ENCODE measurements at regions not wholly inside any gene's neighbourhood (a gene's known extent, or its start where the extent isn't known, plus 50 kb on each side); places are given as distances from the start of the nearest gene placed in this dataset.

DNA sequence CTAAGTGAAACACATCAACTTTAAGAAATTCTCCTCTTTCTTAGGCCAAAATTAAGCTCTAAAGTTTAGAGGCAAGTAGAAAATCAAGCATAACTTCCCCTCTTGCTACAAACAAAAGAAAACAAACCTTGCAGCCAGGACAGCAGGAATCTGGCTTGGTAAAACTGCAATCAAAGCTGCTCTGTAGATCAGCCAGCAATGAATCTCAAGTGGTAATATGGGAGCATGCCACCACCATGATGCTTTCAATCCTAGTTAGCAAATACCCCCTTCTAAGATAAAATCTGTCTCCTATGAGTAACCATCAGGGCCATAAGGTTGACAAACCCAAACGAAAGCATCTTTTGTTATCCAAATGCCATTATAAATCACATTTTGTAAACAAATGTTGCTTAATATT is 208.3 kb upstream of the PLSCR5 start:
- TF ChIP-seq, protein P1, sequence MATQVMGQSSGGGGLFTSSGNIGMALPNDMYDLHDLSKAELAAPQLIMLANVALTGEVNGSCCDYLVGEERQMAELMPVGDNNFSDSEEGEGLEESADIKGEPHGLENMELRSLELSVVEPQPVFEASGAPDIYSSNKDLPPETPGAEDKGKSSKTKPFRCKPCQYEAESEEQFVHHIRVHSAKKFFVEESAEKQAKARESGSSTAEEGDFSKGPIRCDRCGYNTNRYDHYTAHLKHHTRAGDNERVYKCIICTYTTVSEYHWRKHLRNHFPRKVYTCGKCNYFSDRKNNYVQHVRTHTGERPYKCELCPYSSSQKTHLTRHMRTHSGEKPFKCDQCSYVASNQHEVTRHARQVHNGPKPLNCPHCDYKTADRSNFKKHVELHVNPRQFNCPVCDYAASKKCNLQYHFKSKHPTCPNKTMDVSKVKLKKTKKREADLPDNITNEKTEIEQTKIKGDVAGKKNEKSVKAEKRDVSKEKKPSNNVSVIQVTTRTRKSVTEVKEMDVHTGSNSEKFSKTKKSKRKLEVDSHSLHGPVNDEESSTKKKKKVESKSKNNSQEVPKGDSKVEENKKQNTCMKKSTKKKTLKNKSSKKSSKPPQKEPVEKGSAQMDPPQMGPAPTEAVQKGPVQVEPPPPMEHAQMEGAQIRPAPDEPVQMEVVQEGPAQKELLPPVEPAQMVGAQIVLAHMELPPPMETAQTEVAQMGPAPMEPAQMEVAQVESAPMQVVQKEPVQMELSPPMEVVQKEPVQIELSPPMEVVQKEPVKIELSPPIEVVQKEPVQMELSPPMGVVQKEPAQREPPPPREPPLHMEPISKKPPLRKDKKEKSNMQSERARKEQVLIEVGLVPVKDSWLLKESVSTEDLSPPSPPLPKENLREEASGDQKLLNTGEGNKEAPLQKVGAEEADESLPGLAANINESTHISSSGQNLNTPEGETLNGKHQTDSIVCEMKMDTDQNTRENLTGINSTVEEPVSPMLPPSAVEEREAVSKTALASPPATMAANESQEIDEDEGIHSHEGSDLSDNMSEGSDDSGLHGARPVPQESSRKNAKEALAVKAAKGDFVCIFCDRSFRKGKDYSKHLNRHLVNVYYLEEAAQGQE (IDR thresholded peaks at IDR 0.05; ENCODE audit: unreplicated experiment) = no peak
- TF ChIP-seq, protein P2, sequence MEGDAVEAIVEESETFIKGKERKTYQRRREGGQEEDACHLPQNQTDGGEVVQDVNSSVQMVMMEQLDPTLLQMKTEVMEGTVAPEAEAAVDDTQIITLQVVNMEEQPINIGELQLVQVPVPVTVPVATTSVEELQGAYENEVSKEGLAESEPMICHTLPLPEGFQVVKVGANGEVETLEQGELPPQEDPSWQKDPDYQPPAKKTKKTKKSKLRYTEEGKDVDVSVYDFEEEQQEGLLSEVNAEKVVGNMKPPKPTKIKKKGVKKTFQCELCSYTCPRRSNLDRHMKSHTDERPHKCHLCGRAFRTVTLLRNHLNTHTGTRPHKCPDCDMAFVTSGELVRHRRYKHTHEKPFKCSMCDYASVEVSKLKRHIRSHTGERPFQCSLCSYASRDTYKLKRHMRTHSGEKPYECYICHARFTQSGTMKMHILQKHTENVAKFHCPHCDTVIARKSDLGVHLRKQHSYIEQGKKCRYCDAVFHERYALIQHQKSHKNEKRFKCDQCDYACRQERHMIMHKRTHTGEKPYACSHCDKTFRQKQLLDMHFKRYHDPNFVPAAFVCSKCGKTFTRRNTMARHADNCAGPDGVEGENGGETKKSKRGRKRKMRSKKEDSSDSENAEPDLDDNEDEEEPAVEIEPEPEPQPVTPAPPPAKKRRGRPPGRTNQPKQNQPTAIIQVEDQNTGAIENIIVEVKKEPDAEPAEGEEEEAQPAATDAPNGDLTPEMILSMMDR (conservative IDR thresholded peaks at IDR 0.05; ENCODE audit: low read depth in 2 of 2) = no peak
- TF ChIP-seq ZNF114 (CRISPR knock-in tag; IDR thresholded peaks at IDR 0.05) (no peak), EZH2 (IDR thresholded peaks at IDR 0.05; ENCODE audit: low read depth, unreplicated experiment) (no peak), JUNB (IDR thresholded peaks at IDR 0.05; ENCODE audit: unreplicated experiment) (no peak), POLR2AphosphoS5 (IDR thresholded peaks at IDR 0.05; ENCODE audit: low read depth) (no peak), EZH2phosphoT487 (IDR thresholded peaks at IDR 0.05; ENCODE audit: unreplicated experiment) (no peak), CREB1 (CRISPR knock-in tag; IDR thresholded peaks at IDR 0.05; ENCODE audit: low read depth) (no peak), NANOG (IDR thresholded peaks at IDR 0.05; ENCODE audit: borderline replicate concordance) (no peak), ZNF331 (CRISPR knock-in tag; IDR thresholded peaks at IDR 0.05; ENCODE audit: low read depth) (no peak), STAT1 (IDR thresholded peaks at IDR 0.05; ENCODE audit: unreplicated experiment) (no peak)
- TF ChIP-seq, protein P3, sequence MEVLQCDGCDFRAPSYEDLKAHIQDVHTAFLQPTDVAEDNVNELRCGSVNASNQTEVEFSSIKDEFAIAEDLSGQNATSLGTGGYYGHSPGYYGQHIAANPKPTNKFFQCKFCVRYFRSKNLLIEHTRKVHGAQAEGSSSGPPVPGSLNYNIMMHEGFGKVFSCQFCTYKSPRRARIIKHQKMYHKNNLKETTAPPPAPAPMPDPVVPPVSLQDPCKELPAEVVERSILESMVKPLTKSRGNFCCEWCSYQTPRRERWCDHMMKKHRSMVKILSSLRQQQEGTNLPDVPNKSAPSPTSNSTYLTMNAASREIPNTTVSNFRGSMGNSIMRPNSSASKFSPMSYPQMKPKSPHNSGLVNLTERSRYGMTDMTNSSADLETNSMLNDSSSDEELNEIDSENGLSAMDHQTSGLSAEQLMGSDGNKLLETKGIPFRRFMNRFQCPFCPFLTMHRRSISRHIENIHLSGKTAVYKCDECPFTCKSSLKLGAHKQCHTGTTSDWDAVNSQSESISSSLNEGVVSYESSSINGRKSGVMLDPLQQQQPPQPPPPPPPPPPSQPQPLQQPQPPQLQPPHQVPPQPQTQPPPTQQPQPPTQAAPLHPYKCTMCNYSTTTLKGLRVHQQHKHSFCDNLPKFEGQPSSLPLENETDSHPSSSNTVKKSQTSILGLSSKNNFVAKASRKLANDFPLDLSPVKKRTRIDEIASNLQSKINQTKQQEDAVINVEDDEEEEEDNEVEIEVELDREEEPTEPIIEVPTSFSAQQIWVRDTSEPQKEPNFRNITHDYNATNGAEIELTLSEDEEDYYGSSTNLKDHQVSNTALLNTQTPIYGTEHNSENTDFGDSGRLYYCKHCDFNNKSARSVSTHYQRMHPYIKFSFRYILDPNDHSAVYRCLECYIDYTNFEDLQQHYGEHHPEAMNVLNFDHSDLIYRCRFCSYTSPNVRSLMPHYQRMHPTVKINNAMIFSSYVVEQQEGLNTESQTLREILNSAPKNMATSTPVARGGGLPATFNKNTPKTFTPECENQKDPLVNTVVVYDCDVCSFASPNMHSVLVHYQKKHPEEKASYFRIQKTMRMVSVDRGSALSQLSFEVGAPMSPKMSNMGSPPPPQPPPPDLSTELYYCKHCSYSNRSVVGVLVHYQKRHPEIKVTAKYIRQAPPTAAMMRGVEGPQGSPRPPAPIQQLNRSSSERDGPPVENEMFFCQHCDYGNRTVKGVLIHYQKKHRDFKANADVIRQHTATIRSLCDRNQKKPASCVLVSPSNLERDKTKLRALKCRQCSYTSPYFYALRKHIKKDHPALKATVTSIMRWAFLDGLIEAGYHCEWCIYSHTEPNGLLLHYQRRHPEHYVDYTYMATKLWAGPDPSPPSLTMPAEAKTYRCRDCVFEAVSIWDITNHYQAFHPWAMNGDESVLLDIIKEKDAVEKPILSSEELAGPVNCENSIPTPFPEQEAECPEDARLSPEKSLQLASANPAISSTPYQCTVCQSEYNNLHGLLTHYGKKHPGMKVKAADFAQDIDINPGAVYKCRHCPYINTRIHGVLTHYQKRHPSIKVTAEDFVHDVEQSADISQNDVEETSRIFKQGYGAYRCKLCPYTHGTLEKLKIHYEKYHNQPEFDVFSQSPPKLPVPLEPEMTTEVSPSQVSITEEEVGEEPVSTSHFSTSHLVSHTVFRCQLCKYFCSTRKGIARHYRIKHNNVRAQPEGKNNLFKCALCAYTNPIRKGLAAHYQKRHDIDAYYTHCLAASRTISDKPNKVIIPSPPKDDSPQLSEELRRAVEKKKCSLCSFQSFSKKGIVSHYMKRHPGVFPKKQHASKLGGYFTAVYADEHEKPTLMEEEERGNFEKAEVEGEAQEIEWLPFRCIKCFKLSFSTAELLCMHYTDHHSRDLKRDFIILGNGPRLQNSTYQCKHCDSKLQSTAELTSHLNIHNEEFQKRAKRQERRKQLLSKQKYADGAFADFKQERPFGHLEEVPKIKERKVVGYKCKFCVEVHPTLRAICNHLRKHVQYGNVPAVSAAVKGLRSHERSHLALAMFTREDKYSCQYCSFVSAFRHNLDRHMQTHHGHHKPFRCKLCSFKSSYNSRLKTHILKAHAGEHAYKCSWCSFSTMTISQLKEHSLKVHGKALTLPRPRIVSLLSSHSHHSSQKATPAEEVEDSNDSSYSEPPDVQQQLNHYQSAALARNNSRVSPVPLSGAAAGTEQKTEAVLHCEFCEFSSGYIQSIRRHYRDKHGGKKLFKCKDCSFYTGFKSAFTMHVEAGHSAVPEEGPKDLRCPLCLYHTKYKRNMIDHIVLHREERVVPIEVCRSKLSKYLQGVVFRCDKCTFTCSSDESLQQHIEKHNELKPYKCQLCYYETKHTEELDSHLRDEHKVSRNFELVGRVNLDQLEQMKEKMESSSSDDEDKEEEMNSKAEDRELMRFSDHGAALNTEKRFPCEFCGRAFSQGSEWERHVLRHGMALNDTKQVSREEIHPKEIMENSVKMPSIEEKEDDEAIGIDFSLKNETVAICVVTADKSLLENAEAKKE (CRISPR knock-in tag; IDR thresholded peaks at IDR 0.05) = no peak
- TF ChIP-seq, protein P4, sequence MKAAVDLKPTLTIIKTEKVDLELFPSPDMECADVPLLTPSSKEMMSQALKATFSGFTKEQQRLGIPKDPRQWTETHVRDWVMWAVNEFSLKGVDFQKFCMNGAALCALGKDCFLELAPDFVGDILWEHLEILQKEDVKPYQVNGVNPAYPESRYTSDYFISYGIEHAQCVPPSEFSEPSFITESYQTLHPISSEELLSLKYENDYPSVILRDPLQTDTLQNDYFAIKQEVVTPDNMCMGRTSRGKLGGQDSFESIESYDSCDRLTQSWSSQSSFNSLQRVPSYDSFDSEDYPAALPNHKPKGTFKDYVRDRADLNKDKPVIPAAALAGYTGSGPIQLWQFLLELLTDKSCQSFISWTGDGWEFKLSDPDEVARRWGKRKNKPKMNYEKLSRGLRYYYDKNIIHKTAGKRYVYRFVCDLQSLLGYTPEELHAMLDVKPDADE (IDR thresholded peaks at IDR 0.05) = no peak
